SIG-M5 (cell line): ENCODE measurements at regions not wholly inside any gene's neighbourhood (a gene's known extent, or its start where the extent isn't known, plus 50 kb on each side); places are given as distances from the start of the nearest gene placed in this dataset.

Experiments
- DNase-seq: peaks from one replicate; lab custom pipeline; 2025; lab: John Stamatoyannopoulos, UW

GRCh38 chr4:3818371-3818770 is 52.2 kb downstream of the ADRA2C start:
- DNase-seq: no peak

DNA sequence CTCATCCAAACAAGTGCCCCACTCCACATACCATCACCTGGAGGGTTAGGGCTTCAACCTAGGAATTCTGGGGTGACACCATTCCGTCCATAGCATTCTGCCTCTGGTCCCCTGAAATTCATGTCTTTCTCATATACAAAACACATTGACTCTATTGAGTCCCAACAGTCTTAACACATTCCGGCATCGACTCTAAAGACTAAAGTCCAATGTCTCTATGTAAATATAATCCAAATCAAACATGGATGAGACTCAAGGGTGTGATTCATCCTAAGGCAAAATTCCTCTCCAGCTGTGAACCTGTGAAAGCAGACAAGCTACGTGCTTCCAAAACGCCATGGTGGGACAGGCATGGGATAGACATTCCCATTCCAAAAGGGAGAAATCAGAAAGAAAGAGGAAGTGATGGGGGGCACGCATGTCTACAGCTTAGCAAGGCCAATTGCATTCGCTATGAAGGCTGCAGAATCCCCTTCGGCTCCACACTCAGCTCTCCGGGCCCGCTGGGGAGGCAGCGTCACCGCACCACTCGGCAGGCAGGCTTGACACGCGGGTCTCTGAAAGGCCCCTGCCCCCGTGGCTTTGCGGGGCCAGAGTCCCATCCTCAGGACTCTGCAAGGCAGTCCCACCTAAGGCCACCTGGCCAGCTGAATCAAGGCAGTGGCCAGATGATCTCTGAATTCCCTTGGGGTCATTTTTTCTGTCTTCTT is 53.2 kb downstream of the ADRA2C start:
- no peak for DNase-seq

GRCh38 chr4:3820016-3820805 is 54.0 kb downstream of the ADRA2C start:
- DNase-seq: no peak

GRCh38 chr4:3820806-3821579 is 54.8 kb downstream of the ADRA2C start:
- DNase-seq: no peak

DNA sequence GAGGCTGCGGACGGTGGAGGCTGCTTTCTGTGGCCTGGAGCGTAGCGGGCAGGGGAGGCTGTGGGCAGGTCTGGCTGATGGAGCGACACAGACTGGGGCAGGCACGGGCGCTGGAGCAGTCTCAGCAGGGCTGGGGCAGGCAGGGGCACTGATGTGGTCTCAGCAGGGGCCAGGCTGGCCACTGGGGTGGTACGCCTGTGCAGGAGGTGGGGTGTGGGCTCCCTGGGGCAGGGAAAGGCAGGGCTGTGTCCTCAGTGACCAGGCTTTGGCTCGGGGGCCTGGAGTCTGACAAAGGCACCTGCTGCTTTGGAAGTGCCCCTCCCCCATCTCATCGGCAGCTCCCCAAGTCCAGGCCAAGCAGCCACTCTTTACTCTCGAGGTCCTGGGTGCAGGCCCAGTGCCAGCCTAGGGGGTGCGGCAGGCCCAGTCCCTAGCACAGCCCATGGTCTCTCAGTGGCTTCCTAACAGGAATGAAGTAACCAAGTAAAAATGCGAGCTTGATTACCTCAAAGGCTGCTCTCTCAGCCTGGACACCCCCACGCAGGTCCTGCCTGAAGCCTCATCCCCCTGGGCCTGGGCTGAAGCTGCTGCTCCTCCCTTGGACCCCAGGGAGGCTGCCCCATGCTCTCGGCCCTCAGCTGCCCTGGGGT is 55.5 kb downstream of the ADRA2C start:
- no peak for DNase-seq

DNA sequence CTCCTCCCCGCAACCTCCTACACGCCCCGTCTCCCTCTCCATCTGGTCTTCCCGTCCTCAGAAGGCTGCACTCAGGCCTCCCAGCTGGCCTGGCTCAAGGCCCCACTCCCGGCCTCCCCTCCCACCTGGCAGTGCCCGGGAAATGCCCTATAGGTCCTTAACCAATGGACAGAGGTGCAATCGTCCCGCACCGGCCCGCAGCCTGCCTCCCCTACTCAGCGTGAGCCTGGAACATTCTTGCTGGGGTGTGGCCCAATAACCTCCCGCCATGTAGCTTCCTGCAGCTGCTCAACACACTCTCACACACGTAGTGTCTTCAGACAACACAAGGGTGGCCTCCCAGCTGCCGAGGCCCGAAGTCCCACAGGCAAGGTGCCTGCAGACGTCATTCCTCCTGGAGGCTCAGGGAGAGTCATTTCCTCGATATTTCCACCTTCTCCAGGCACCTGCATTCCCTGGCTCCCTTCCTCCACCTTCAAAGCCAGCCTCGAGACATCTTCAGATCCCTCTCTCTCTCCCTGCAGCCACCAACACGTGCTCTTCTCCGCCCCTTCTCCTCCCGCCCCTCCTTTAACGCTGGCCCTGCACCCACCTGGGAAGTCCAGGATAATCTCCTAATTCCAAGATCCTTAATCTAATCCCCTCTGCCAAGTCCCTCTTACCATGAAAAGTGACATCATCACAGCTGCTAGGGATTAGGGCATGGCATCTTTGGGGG is 56.2 kb downstream of the ADRA2C start:
- DNase-seq: no peak

GRCh38 chr4:3823496-3824341 is 57.5 kb downstream of the ADRA2C start:
- no peak for DNase-seq

GRCh38 chr4:3824521-3825270 is 58.5 kb downstream of the ADRA2C start:
- no peak for DNase-seq

GRCh38 chr4:3825530-3825929 is 59.3 kb downstream of the ADRA2C start:
- DNase-seq: no peak

DNA sequence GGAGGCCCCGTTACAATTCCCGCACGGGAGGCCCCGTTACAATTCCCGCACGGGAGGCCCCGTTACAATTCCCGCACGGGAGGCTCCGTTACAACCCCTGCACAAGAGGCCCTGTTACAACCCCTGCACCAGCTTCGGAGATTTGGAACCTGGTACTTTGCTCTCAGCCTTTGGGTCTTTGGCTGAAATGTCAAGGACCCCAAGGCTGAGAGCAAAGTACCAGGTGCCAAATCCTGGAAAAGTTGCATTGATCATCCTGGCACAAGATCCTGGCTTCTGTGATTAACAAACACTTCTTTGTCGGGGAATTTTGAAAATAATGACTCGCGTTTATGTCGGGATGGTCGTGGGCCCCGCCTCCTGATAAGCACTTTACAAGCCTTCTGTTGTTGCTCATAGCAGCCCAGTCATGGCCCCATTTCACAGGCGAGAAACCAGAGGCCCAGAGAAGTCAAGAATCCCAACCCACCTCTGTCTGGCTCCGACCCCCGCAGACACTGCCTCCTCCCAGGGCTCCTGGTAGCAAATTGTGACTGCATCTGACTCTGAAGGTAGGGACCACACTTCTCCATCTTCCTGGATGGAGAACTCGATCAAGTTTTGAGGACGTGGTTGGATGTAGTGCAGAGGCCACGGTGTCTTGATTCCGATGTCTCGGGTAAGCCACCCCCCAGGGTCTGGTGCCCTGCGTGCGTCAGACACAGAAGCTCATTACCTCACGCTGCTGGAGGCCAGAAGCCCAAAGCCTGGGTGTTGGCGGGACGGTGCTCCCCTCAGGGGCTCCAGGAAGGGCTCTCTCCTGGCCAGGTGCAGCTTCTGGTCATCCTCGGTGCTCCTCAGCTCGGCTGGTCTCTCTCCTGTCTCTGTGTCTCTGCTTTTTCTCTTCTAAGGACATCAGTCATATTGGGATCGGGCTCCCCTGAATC is 60.3 kb downstream of the ADRA2C start:
- DNase-seq: no peak

DNA sequence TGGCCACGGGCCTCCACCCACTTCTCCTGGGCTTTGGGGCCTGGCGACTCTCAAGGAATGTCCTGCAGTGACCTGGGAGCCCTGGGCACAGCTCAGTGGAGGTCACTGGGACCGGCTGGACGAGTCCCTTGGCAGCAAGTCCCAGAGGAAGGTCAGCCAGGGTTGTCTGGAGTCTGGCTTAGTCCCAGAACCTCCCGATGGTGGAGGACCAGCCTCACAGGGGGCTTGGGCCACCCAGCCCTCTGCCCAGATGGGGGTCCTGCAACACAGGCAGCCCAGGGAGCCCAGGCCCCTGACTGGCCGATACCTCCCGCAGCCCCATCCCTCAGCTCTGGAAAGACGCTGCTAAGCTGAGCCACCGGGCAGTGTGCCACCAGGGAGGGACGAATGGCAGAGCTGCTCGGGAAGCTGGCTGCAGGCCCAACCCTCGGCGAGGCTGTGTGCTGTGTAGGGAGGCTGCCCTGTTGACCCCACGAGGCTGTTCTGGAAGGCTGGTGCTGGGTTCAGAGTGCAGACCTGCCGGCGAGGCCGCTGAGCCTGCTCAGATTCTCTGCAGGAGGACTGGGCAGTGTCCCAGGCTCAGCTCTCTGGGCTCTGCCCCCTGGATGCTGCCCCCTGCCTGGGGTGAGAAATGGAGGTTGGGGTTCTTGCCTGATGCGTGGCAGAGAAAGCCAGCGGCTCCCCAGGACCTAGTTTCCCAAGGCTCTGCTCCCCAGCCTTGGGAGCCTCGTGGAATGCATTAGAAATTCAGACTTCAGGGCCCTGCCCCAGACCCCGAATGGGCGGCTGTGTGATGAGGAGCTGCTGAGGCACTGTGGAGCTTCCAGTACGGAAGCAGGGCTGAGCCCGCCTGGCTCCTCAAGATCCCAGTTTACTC is 61.7 kb downstream of the ADRA2C start:
- DNase-seq: no peak

DNA sequence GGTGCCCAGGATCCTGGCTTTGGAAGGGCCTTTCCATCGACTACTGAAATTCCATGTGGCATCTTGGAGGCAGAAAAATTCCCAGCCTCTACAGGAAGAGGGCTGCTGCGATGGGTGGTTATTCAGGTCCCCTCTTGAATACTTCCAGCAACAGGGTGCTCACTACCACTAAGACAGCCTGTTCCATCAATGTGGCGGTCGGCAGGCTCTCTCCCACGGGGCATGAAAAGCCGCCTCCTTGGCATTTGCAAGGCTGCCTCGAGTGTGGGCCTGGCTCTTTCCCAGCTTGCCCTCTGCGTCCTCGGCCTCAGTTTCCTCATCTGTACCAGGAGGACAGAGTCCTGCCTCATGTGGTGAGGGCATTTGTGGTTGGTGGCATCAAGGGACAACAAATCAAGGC is 62.4 kb downstream of the ADRA2C start:
- no peak for DNase-seq

DNA sequence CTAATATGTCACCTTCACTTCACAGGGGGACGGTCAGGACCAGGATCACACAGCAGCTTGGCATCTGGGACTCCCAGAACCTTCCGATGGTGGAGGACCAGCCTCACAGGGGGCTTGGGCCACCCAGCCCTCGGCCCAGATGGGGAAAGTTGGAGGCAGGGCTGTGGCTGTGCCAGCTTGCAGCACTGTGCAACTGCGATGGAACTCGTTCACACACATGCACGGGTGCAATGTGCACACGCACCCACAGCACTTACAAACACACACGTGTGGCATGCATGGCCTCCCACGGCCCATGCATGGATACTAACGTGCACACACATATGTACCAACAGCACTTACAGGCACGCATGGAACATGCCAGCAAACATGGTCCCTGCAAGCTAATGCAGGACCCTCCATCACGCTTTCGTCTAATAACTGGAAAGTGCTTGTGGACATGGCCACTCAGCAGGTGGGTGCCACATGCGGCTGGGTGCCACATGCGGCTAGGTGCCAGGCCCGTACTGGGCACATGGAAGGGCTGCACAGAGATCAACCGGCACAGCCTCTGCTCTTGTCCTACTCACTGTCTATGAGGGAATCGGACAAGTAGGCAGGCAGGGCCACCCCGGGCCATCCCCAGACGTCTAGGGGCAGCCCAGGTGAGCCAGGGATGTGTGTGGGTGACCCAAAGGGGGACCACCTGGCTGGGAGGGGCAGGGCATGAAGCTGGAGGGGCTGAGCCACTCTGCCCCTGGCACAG is 63.2 kb downstream of the ADRA2C start:
- no peak for DNase-seq

- no peak for DNase-seq
Observed at GRCh38 chr4:3829956-3830773, 64.0 kb downstream of the ADRA2C start.

- no peak for DNase-seq
Observed at GRCh38 chr4:3830774-3831528, 64.8 kb downstream of the ADRA2C start.
